Ishikawa (cell line): ENCODE measurements at regions not wholly inside any gene's neighbourhood (a gene's known extent, or its start where the extent isn't known, plus 50 kb on each side); places are given as distances from the start of the nearest gene placed in this dataset.

Experiments
- CEBPB ChIP-seq: IDR thresholded peaks from 2 replicates; pipeline ENCODE4 v1.6.1; 2012
- CREB1 ChIP-seq: IDR thresholded peaks from 2 replicates; pipeline ENCODE4 v1.6.1; 2012; ENCODE audit warnings: low read depth
- EGR1 ChIP-seq: IDR thresholded peaks from 2 replicates; pipeline ENCODE4 v1.6.1; 2012
- EP300 ChIP-seq: IDR thresholded peaks from 2 replicates; pipeline ENCODE4 v1.6.1; 2012; ENCODE audit warnings: borderline replicate concordance
- FOXM1 ChIP-seq: IDR thresholded peaks from 2 replicates; pipeline ENCODE4 v1.6.1; 2012; ENCODE audit warnings: low read depth, borderline replicate concordance
- MAX ChIP-seq: IDR thresholded peaks from 2 replicates; pipeline ENCODE4 v1.6.1; 2012
- NFIC ChIP-seq: IDR thresholded peaks from 2 replicates; pipeline ENCODE4 v1.6.1; 2012
- RAD21 ChIP-seq: IDR thresholded peaks from 2 replicates; pipeline ENCODE4 v1.6.1; 2012; ENCODE audit warnings: low read depth
- REST ChIP-seq: IDR thresholded peaks from 2 replicates; pipeline ENCODE4 v1.6.1; 2012; ENCODE audit warnings: low read depth, mild to moderate bottlenecking
- TAF1 ChIP-seq: IDR thresholded peaks from 2 replicates; pipeline ENCODE4 v1.6.1; 2012; ENCODE audit warnings: low read depth, mild to moderate bottlenecking
- TCF12 ChIP-seq: IDR thresholded peaks from 2 replicates; pipeline ENCODE4 v1.6.1; 2012; ENCODE audit warnings: low read depth
- TEAD4 ChIP-seq: IDR thresholded peaks from 2 replicates; pipeline ENCODE4 v1.6.1; 2012
- USF1 ChIP-seq: IDR thresholded peaks from 2 replicates; pipeline ENCODE4 v1.6.1; 2012
- YY1 ChIP-seq: IDR thresholded peaks from 2 replicates; pipeline ENCODE4 v1.6.1; 2012; ENCODE audit warnings: low read depth
- ZBTB7A ChIP-seq: IDR thresholded peaks from 2 replicates; pipeline ENCODE4 v1.6.1; 2012; ENCODE audit warnings: low read depth

- TF ChIP-seq CREB1 = no peak
- TF ChIP-seq CEBPB = no peak
- TF ChIP-seq USF1 = no peak
- TF ChIP-seq NFIC = no peak
- no peak for TF ChIP-seq RAD21
- TF ChIP-seq TAF1 = no peak
- TF ChIP-seq EGR1 = no peak
- TF ChIP-seq REST = no peak
- TF ChIP-seq EP300 = no peak
- no peak for TF ChIP-seq MAX
- TF ChIP-seq TEAD4 = no peak
- no peak for TF ChIP-seq TCF12
- TF ChIP-seq FOXM1 = no peak
- no peak for TF ChIP-seq ZBTB7A
- TF ChIP-seq YY1 = no peak
Measured at GRCh38 chr13:107587681-107588080, 627.7 kb downstream of the LIG4 start.

GRCh38 chr13:107586216-107586615 is 629.1 kb downstream of the LIG4 start:
- TF ChIP-seq TAF1 (no peak), YY1 (no peak), CEBPB (no peak), FOXM1 (no peak), REST (no peak), EGR1 (no peak), MAX (no peak), USF1 (no peak), NFIC (no peak), CREB1 (no peak), RAD21 (no peak), TEAD4 (no peak), TCF12 (no peak), ZBTB7A (no peak), EP300 (no peak)

- TF ChIP-seq FOXM1 = no peak
- no peak for TF ChIP-seq YY1
- TF ChIP-seq REST = no peak
- no peak for TF ChIP-seq NFIC
- no peak for TF ChIP-seq ZBTB7A
- TF ChIP-seq CREB1 = no peak
- no peak for TF ChIP-seq USF1
- TF ChIP-seq EGR1 = no peak
- TF ChIP-seq RAD21 = no peak
- TF ChIP-seq MAX = no peak
Measured at GRCh38 chr13:107585469-107586180, 629.7 kb downstream of the LIG4 start.

- TF ChIP-seq FOXM1 (no peak), TAF1 (no peak), ZBTB7A (no peak), YY1 (no peak), TCF12 (no peak), NFIC (no peak), EP300 (no peak), EGR1 (no peak), CEBPB (no peak), CREB1 (no peak), RAD21 (no peak), REST (no peak), TEAD4 (no peak), USF1 (no peak), MAX (no peak)
Measured at GRCh38 chr13:107582171-107582570, 633.2 kb downstream of the LIG4 start.
